ENCODE measurements at regions not wholly inside any gene's neighbourhood (a gene's known extent, or its start where the extent isn't known, plus 50 kb on each side); places are given as distances from the start of the nearest gene placed in this dataset.

DNA sequence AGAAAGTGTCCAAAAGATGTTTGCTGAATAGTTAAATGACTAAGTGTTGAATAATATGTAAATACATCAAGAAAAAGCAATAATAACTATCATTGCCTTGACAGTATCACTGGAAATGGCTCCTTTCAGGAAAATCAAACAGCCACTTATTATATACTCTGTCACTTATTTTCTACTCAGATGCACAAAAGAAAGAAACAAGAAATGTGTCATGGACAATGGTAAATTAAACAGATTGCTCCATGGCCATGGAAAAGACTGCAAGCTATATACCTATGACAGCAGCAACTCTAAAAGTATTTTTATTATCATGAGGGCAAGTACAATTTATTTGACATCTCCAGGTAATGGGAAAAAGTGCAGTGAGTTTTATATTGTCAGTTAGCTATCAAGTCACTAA, 52.9 kb upstream of the GUCY1A2 start:
- Histone ChIP-seq H3K4me1 (ENCODE audit: control insufficient read depth, insufficient read depth, low read length) (no peaks in the 10 kb centered on the region), H3K36me3 (ENCODE audit: control insufficient read depth in 2 of 2, insufficient read depth in 2 of 2, low read length in 2 of 2) (no peaks in the 10 kb centered on the region), H3K27me3 (ENCODE audit: control insufficient read depth in 1 of 2, insufficient read depth in 2 of 2, low read length in 2 of 2) (no peaks in the 10 kb centered on the region), H3K4me3 (ENCODE audit: low read length in 2 of 2) (no peak overlapping the region), H3K9ac (ENCODE audit: low read length in 2 of 2) (no peak overlapping the region), H3K9me3 (ENCODE audit: control insufficient read depth in 2 of 2, low read length in 2 of 2) (no peaks in the 10 kb centered on the region), H3K27ac (ENCODE audit: low read length) (no peak overlapping the region)

All from stomach smooth muscle (tissue), 2 donors.